HG03025 (cell line): ENCODE measurements at regions not wholly inside any gene's neighbourhood (a gene's known extent, or its start where the extent isn't known, plus 50 kb on each side); places are given as distances from the start of the nearest gene placed in this dataset.

Source experiments
- ATAC-seq: cut with Tn5 transposase; IDR thresholded peaks from one replicate; pipeline ENCODE4 v1.9.1; 2021; ENCODE audit warnings: mild to moderate bottlenecking, moderate library complexity; ENCODE audit not compliant: unreplicated experiment, low FRiP score

DNA sequence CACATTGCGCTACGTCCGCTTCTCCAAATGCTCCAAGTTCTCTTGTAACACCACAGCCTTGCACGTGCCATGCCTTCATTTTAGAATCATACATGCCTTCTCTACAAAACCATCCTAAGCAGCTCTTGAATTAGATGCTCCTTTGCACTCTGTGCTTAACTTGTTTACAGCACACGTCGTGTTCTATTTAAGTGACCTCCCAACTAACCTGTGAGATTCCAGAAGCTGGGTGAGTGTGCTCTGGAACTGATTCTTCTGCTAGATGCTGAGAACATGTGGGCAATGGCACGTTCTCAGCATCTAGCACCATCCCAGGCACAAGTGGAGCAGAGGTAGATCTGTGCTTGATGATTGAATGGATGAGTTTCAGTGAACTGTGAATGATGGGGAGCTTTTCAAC is 100.0 kb upstream of the NEDD9 start:
- no peak for ATAC-seq

DNA sequence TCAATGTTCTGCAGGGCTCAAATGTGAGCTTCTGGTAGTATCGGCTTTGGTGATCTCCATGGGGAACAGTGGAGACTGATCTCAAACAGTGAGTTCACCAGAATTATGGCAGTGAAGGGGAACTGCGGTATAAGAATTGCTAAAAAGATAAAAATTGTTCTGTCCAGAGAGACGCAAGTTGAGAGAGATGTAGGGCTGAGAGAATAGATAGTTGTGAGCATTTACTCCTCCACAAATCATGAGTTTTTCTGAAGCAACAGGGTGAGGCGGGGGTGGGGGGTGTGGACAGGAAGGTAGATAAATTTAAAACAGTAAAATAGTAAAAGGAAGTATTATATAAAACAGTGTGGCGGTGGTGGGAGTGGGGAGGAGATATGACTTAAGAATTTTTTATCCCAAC is 98.6 kb upstream of the NEDD9 start:
- ATAC-seq: no peak

DNA sequence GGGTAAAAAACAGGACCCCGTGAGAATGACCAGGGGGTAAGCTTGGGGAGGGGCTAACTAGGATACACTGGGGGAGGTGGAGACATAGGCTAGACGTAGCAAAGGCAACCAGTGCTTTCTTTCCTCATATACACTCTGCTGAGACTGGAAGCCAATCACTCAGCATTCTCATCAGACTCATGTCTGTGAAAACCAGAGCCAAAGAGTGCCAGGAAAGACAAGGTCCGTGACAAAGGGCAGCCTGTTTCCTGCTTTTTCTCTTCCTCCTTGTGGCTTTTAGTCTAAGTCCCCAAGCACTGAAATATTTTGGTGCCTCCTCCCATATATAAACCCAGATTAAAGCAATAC is 97.9 kb upstream of the NEDD9 start:
- no peak for ATAC-seq

GRCh38 chr6:11329726-11330412 is 97.4 kb upstream of the NEDD9 start:
- ATAC-seq: no peak

GRCh38 chr6:11328613-11329247 is 96.3 kb upstream of the NEDD9 start:
- no peak for ATAC-seq

- no peak for ATAC-seq
Measured at GRCh38 chr6:11327961-11328360, 95.5 kb upstream of the NEDD9 start.

- ATAC-seq: no peak
Measured at GRCh38 chr6:11326116-11326515, 93.6 kb upstream of the NEDD9 start.

DNA sequence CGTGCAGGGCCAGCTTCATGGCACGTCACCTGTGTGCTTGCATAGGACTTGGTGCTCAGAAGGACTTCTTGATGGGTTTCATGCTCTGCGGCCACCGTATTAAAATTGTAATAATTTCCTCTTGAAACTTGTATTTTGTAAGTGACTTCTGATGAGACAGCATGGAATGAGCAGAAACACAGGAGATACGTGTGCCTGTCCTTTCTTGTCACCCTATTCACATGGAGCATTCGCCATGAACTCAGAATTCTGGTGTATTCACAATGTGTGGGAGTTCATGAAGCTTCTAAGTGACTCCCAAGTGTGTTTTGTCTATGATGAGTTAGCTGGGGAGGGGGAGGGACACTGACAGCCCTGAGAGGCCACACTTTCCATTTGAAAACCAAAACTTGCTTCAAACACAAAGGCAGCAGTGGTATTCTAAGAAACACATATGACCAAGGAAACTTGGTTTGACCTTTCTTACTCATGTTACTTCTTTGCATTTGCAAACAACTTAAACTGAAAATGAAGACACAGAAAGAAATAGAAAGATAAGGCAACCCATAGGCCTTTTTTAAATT is 92.1 kb upstream of the NEDD9 start:
- peak; percentile 78 for ATAC-seq

DNA sequence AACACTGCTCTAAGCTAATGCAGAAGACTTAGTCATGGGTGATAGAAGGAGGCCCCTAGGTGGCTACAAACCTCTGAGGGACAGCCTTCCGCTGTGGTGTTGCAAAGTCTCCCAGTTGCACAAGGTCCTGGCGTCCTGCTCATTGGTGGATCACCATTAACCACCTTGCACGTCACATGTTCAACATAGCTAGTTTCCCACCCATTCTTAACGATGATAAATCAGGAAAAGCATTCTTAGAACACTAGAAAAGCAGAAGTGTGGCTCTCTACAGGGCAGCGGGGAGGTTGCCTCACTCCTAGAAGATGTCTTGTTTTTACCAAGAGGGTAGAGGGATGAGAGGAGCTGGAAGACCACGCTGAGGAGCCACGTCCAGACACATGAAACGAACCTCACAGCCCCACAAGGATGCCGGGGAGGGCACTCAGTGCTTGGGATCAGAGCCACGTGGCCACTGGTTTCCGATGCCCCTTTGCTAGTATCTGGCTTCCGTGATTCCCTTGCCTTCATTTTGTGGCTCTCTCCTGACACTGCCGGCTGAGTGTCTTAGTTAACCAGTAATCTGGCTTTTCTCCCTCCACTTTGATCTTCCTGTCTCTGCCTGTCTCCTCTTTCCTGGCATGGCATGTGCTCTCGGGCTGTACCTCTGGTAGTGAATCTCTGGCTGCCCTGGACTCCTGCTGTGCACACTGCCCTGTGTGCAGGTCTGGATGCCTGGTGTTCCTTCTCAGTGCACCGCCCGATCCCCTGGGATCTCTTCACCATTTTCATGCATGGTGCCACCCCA is 91.4 kb upstream of the NEDD9 start:
- ATAC-seq: no peak

GRCh38 chr6:11322252-11322885 is 89.9 kb upstream of the NEDD9 start:
- no peak for ATAC-seq

DNA sequence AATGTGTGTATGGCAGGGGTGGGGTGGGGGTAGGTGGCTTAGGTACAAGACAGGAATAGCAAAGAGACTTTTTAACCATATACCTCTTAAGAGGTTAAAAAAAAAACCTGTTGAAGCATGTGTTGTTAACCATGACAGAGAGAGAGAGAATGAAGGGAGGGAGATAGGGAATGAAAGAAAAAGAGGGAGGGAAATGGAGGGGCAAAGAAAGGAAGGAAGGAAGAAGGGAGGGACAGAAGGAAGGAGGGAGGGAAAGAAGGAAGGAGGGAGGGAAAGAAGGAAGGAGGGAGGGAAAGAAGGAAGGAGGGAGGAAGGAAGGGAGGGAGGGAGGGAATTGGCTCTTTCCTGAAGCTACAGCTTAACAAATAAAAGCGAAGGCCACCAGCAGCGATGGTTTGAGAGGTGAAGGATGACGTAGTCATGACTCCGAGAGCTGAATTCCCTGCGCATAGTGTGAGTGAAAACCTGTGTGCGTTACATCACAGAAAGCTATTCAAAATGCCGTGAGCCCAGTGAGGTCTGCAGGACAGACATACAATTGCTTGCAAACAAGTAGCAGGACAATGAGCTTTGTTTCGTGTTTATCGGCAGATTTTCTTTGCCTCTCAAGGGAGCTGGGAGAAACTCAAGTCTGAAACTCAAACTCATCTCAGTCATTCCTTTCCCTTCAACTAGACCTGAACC is 88.6 kb upstream of the NEDD9 start:
- ATAC-seq: no peak

DNA sequence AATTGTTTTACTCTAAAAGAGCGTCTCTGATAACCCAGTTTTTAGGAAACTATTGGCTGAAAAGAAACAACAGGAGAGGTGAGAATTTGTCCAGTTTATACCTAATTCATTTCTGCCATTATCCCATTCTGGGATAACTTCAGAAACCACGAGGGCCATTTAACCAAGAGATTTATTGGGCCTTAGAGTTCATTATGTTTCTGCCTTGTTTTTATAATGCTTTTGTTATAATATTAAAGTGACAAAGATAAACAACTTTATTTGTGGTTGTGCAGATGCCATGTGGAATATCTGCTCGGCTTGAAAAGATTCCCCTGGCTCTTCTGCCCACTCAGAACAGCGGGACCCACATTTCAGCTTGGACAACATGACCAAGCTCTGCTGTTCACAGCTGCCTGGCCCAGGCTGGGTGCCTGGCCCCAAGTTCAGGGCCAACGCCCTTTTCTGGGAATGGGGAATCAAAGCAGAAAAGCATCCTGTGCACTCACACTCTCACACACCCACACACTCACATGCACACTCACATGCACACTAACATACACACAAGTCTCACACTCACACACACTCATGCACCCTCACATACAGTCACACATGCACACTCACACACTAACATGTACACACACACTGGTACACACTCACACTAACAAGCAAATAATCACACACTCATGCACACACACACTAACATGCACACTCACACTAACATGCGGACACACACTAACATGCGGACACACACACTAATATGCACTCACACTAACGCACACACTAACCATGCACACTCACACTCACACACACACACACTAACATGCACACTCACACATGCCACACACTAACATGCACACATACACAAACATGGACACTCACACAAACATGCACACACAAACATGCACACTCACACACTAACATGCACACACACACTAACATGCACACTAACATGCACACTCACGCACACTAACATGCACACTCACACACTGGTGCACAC is 86.7 kb upstream of the NEDD9 start:
- ATAC-seq: no peak

GRCh38 chr6:11317885-11318771 is 85.7 kb upstream of the NEDD9 start:
- ATAC-seq: no peak

- ATAC-seq: no peak
Measured at GRCh38 chr6:11315743-11316437, 83.4 kb upstream of the NEDD9 start.

GRCh38 chr6:11313207-11313606 is 80.7 kb upstream of the NEDD9 start:
- ATAC-seq: no peak

- ATAC-seq: no peak
Measured at GRCh38 chr6:11311970-11312369, 79.5 kb upstream of the NEDD9 start.

- ATAC-seq: no peak
Measured at GRCh38 chr6:11309947-11310665, 77.6 kb upstream of the NEDD9 start.
